Spinal cord (tissue), 9 donors: ENCODE measurements at regions not wholly inside any gene's neighbourhood (a gene's known extent, or its start where the extent isn't known, plus 50 kb on each side); places are given as distances from the start of the nearest gene placed in this dataset.
"Not testable (repeated sequence)": the region's sequence is repeated elsewhere in the genome, so short reads cannot be mapped to it uniquely, and the experiment has no call there.

ENCODE experiments used
- DNase-seq, 6 donors: peaks; one replicate each; pipeline versions ENCODE4 v3.0.0 to v3.0.0-alpha.2; 2013 to 2015; ENCODE audit warnings: low spot score in 6 of 6, low read depth in 4 of 6
- H3K27ac ChIP-seq: one replicate; pipeline ENCODE4 v1.5.1; 2013; ENCODE audit warnings: low read depth, low read length, control low read depth
- H3K27me3 ChIP-seq: one replicate; pipeline ENCODE4 v1.6.1; 2013; ENCODE audit warnings: low read length; ENCODE audit not compliant: control insufficient read depth, insufficient read depth
- H3K36me3 ChIP-seq: one replicate; pipeline ENCODE4 v1.6.1; 2013; ENCODE audit warnings: low read length; ENCODE audit not compliant: control insufficient read depth, insufficient read depth
- H3K4me1 ChIP-seq: one replicate; pipeline ENCODE4 v1.6.1; 2013; ENCODE audit warnings: low read length; ENCODE audit not compliant: control insufficient read depth, insufficient read depth
- H3K4me3 ChIP-seq: one replicate; pipeline ENCODE4 v1.5.1; 2013; ENCODE audit warnings: low read depth, low read length, control low read depth
- H3K9me3 ChIP-seq: one replicate; pipeline ENCODE4 v1.6.1; 2013; ENCODE audit warnings: low read length; ENCODE audit not compliant: control insufficient read depth, insufficient read depth
- WGBS: methylation state at CpG from one replicate; pipeline ENCODE4 v1.1.5; 2013; ENCODE audit warnings: missing lambda C conversion rate; ENCODE audit not compliant: insufficient coverage; 5-methylcytosine and 5-hydroxymethylcytosine counted together
- donor health status: healthy.

DNA sequence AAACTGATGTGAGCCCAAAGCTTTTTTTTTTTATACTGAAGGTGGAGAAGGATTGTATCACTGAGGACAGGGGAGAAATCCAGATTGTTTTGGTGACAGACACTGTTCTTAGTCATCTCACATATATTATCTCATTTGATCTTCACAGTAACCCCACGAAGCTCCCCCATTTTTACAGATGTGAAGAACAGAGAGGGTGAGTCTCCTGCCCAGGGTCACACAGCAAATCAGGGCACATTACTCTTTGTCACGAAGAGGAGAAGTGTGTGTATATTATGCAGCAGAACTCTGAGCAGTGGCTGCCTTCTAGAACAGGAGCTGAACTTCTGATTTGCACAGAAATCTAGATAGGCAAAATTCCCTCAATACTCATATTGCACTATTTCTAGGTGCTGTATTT, 504.3 kb downstream of the XYLT1 start:
- Histone ChIP-seq H3K27me3 (no peaks in the 10 kb centered on the region), H3K4me1 (no peaks in the 10 kb centered on the region), H3K4me3 (no peak overlapping the region), H3K27ac (no peak overlapping the region), H3K9me3 (no peaks in the 10 kb centered on the region), H3K36me3 (no peaks in the 10 kb centered on the region)
- no CpG with 5 or more reads among the region's 2 CpGs for WGBS
- no peak for DNase-seq

DNA sequence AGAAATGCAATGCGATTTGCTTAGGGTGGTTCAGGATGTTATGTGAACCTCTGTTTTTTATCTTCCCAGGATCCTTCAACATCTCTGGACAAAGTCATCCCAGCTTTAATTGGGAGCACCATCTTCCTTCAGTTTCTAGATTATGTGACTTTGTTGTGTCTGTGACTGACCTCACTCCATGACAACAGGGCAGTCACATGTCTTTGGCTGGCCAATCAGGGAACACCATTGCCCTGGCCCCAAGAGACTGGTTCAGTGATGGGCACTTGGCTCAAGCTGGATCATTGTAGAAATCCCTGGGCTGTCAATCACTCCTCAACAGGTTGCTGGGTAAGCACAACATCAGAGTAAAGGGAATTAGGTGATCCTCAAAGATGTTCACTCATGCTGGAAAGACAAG, 499.7 kb downstream of the XYLT1 start:
- Histone ChIP-seq H3K27ac (no peak overlapping the region), H3K4me1 (no peaks in the 10 kb centered on the region)

DNA sequence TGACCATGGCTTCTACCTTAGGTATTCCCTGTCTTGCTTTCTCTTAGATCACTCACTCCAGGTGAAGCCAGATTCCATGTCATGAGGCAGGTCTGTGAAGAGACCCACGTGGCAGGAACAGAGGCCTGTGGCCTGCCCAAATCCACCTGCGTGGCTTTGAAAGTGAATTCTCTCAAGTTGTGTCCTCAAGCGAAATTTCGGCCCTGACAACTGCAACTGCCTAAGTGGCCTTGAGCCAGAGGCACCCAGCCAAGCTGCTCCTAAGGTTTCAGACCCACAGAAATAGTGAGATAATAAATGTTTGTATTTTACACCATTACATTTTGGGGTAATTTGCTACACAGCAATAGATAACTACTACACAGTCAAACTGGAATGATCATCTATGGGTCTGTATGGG, 497.9 kb downstream of the XYLT1 start:
- H3K27me3 ChIP-seq = no peaks in the 10 kb centered on the region
- no peaks in the 10 kb centered on the region for H3K9me3 ChIP-seq
- WGBS = 63% methylated on average over 3 of the region's 4 CpGs
- H3K4me3 ChIP-seq = no peak overlapping the region
- no peaks in the 10 kb centered on the region for H3K4me1 ChIP-seq
- no peak overlapping the region for H3K27ac ChIP-seq
- no peaks in the 10 kb centered on the region for H3K36me3 ChIP-seq
- DNase-seq = no peak

More for the DNA sequence above, 499.7 kb downstream of the XYLT1 start:
- DNase-seq = no peak
- no CpG with 5 or more reads among the region's 1 CpG for WGBS
- H3K9me3 ChIP-seq = no peaks in the 10 kb centered on the region
- H3K4me3 ChIP-seq = no peak overlapping the region
- no peaks in the 10 kb centered on the region for H3K27me3 ChIP-seq
- no peaks in the 10 kb centered on the region for H3K36me3 ChIP-seq

DNA sequence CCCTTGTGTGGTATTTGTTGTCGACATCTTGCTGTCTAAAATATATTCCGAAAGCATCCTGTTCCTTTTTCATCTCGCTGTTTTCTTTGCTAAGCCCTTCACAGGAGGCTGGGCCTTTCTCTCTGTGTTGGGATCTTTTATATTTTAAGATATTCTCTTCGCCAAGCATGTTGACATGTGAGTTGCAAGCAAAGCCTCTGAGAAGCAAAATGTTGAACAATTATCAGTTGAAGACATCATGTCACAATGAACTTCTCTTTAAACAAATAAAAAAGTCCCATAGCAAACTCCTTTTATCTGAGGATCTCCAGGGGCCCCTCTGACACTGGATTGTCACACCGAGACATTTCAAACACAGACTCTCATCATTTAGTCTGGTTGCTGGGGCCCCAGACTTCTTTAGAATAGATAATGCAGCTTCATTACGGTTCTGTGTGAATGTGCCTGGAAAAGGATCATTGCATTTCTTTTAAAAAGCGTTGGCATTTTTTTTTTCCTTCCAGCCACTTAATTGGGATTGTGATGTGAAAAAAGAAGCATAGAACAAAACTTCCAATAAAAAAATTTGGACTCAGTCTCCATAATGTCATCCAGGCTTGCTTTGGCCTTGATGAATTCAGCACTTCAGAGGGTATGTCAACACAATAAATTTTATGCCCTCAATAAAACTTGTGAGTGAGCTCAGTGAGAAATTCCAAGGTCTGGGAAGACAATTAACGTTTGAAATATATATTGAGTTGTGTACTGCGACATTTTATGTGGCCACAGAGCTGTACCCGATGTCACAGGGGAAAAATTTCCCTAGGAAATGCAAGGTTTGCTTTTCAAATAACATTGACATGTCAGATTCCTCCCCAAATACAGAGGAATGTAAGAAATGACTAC, 496.8 kb downstream of the XYLT1 start:
- Histone ChIP-seq H3K9me3 (no peaks in the 10 kb centered on the region), H3K4me3 (no peak overlapping the region), H3K4me1 (no peaks in the 10 kb centered on the region), H3K36me3 (no peaks in the 10 kb centered on the region), H3K27ac (no peak overlapping the region), H3K27me3 (no peaks in the 10 kb centered on the region)
- DNase-seq = no peak
- WGBS = no CpG with 5 or more reads among the region's 10 CpGs

DNA sequence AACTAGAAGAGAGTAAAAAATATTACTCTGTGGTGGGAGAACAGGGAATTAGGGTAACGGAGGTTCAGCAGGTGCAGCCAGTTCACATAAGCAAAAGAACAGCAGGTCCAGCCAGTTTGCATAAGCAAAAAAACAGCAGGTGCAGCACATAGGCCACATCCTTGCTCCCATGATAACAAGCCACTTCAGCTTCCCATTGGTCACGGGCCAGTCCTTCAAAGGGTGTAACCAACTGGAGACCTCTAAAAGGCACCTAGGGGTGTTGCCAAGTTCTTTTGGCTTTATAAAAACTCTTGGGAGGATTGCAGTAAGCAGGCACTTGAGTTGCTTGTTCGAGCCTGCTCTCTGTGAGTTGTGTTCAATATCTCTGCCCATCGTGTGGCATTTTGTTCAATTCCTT, 488.1 kb downstream of the XYLT1 start:
- Histone ChIP-seq H3K4me1 (no peaks in the 10 kb centered on the region), H3K27me3 (no peaks in the 10 kb centered on the region), H3K36me3 (no peaks in the 10 kb centered on the region), H3K4me3 (no peak overlapping the region), H3K9me3 (no peaks in the 10 kb centered on the region), H3K27ac (no peak overlapping the region)
- DNase-seq = no peak
- 86% methylated on average over 4 of the region's 4 CpGs for WGBS

DNA sequence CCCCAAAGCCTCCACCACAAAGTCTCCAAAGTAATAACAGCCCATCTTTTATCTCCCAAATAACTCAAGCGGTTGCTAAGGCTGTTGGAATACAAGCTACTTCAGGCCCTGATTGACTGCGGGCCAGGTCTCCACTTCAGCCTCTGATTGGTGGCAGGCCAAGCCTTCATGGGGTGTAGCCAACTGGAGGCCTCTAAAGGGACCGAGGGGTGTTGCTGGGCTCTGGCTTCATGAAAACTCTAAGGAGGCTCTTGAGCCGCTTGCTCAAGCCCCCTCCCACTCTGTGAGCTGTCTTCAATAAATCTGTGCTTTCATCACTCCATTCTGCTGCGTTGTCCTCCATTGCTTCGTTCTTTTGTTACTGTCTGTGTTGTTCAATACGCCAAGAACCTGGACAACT, 487.2 kb downstream of the XYLT1 start:
- H3K9me3 ChIP-seq = no peaks in the 10 kb centered on the region
- no peaks in the 10 kb centered on the region for H3K36me3 ChIP-seq
- 88% methylated on average over 7 of the region's 7 CpGs for WGBS
- H3K4me3 ChIP-seq = no peak overlapping the region
- H3K27ac ChIP-seq = no peak overlapping the region
- H3K4me1 ChIP-seq = no peaks in the 10 kb centered on the region
- no peaks in the 10 kb centered on the region for H3K27me3 ChIP-seq
- no peak for DNase-seq

DNA sequence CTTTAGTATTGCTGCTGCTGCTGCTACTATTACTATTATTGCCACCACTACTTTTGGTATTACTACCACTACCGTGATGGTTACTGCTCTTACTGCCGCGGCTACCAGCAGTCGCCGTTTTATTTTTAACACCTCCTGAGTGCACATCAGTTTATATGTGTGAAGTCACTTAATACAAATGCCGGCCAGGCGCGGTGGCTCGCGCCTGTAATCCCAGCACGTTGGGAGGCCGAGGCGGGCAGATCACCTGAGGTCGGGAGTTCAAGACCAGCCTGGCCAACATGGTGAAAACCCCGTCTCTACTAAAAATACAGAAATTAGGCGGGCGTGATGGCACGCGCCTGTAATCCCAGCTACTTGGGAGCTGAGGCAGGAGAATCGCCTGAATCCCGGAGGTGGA, 486.7 kb downstream of the XYLT1 start:
- WGBS = 97% methylated on average over 18 of the region's 21 CpGs
- not testable (repeated sequence) for H3K36me3 ChIP-seq, H3K27ac ChIP-seq, H3K4me1 ChIP-seq, DNase-seq, H3K27me3 ChIP-seq, H3K9me3 ChIP-seq, H3K4me3 ChIP-seq

DNA sequence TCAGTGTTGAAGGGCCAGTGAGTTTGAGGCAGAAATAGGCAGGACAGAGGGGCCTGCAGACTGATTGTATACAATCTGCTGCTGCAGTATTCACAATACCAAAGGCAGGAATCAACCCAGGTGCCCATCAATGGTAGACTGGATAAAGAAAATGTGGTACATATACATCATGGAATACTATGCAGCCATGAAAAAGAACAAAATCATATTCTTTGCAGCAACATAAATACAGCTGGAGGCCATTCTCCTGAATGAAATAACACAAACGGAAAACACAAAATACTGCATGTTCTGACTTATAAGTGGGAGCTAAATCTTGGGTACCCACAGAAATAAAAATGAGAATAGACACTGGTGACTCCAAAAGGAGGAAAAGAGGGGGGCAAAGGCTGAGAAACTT, 485.1 kb downstream of the XYLT1 start:
- Histone ChIP-seq H3K27me3 (no peaks in the 10 kb centered on the region), H3K4me3 (no peak overlapping the region), H3K36me3 (no peaks in the 10 kb centered on the region), H3K9me3 (no peaks in the 10 kb centered on the region), H3K27ac (no peak overlapping the region), H3K4me1 (no peaks in the 10 kb centered on the region)
- no CpG with 5 or more reads among the region's 1 CpG for WGBS
- DNase-seq = no peak

DNA sequence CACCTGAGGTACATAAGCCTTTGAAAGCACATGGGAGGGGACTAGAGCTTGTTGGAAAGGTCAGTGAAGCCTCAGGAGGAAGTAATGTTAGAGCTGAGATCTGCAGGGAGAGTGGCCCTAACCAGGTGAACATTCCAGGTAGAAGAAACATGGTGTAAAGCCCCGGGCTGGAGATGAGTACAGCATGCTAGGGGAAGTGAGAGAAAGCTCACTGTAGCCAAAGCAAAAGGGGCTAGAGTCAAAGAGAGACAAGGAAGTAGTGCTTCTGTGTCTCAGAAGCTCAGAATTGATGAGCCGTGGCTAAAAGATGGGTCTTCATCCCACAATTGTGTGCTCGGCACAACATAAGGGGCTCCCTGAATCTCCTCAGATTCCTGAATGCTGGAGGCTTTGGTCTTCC, 481.8 kb downstream of the XYLT1 start:
- no peak for DNase-seq
- Histone ChIP-seq H3K9me3 (no peaks in the 10 kb centered on the region), H3K27me3 (no peaks in the 10 kb centered on the region), H3K4me1 (no peaks in the 10 kb centered on the region), H3K27ac (no peak overlapping the region), H3K36me3 (no peaks in the 10 kb centered on the region), H3K4me3 (no peak overlapping the region)
- 49% methylated on average over 3 of the region's 3 CpGs for WGBS

DNA sequence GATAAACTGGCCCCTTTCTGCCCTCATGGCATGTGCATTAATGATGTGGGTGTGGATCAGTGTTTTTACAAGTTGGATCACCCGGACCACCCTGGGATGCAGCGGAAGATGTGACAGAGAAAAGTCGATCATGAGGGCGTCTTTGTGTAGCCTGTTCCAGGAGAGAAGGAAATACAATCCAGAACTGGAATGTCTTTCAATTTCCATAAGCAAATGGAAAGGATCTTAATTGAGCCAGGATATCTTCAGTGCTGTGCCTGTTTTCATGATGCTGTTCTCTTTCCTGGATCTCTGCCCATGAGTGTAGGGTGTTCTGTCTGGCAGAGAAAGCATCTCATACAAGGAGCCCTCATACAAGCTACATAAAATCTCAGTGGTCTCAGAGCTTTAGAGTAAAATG, 481.4 kb downstream of the XYLT1 start:
- H3K27me3 ChIP-seq = no peaks in the 10 kb centered on the region
- 20% methylated on average over 1 of the region's 4 CpGs for WGBS

More for the DNA sequence above, 481.4 kb downstream of the XYLT1 start:
- DNase-seq = peak in 2 of 6 donors; percentile 52 to 86
- Histone ChIP-seq H3K27ac (no peak overlapping the region), H3K4me1 (no peaks in the 10 kb centered on the region), H3K9me3 (no peaks in the 10 kb centered on the region), H3K4me3 (no peak overlapping the region), H3K36me3 (no peaks in the 10 kb centered on the region)
